ENCODE measurements at regions not wholly inside any gene's neighbourhood (a gene's known extent, or its start where the extent isn't known, plus 50 kb on each side); places are given as distances from the start of the nearest gene placed in this dataset.

DNA sequence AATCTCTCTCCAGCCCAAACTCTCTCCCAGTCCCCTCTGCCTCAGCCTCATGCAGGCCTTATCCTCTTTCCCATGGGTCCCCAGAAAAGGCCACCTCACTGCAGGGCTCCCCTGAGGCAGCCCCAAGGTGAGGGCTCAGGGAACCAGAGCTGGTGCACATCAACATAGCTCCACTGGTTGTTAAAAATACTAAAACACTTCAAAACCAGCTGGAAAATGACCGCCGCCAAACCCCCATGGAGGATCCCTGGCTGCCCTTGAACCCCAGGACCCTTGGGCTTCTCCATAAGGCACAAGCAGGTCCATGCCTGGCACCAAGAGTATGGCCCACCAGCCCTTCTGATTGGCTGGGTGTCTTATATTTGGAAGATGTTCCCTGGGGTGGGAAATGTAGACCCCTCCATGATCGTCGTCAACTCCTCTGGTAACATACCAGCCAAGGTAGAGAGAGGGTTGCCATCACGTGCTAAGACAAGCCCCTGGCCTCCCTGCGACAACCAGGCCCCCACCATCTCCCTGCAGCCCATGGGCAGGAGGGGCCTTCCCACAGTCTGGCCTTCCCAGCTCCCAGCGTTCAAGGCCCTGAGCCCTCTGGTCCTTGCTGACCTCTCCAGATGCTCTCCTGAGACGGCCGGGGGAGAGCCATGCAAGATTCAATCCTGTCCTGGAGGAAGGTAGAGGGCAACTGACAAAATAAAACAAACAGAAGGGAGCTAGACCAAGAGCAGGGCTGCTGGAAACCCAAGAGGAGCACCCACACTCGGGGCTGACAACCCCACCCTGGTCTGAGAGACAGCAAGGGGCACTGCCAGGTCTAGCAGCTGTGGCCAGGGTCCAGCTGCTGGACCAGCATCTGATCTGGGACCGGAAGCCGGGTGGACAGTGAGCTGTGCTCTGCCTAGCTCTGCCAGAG is 132.1 kb upstream of the PRR20G start:
- TF ChIP-seq, protein P1, sequence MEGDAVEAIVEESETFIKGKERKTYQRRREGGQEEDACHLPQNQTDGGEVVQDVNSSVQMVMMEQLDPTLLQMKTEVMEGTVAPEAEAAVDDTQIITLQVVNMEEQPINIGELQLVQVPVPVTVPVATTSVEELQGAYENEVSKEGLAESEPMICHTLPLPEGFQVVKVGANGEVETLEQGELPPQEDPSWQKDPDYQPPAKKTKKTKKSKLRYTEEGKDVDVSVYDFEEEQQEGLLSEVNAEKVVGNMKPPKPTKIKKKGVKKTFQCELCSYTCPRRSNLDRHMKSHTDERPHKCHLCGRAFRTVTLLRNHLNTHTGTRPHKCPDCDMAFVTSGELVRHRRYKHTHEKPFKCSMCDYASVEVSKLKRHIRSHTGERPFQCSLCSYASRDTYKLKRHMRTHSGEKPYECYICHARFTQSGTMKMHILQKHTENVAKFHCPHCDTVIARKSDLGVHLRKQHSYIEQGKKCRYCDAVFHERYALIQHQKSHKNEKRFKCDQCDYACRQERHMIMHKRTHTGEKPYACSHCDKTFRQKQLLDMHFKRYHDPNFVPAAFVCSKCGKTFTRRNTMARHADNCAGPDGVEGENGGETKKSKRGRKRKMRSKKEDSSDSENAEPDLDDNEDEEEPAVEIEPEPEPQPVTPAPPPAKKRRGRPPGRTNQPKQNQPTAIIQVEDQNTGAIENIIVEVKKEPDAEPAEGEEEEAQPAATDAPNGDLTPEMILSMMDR (conservative IDR thresholded peaks at IDR 0.05; ENCODE audit: low read depth, low read length), result no peak

GRCh38 chr3:127419182-127419581 is 131.3 kb upstream of the PRR20G start:
- no peak overlapping the region for H2AFZ ChIP-seq (ENCODE audit: low read depth)
- H3K36me3 ChIP-seq (ENCODE audit: insufficient read depth), result no peaks in the 10 kb centered on the region
- H4K20me1 ChIP-seq (ENCODE audit: insufficient read depth), result no peaks in the 10 kb centered on the region
- H3K27ac ChIP-seq, result no peak overlapping the region
- no peaks in the 10 kb centered on the region for H3K4me1 ChIP-seq (ENCODE audit: low read depth, poor library complexity, severe bottlenecking)
- H3K9ac ChIP-seq, result no peak overlapping the region
- H3K79me2 ChIP-seq (ENCODE audit: insufficient read depth, low read depth), result no peaks in the 10 kb centered on the region
- H3K27me3 ChIP-seq (ENCODE audit: insufficient read depth, low read depth), result no peaks in the 10 kb centered on the region; the same call in 1 of the 2 replicates
- H3K4me3 ChIP-seq (IDR thresholded peaks at IDR 0.05; ENCODE audit: insufficient read depth, low read depth, low read length), result no peak overlapping the region
- TF ChIP-seq, protein P1 (conservative IDR thresholded peaks at IDR 0.05; ENCODE audit: low read depth, low read length), result no peak
- H3K4me2 ChIP-seq, result no peak overlapping the region

More for the DNA sequence above, 132.1 kb upstream of the PRR20G start:
- no peaks in the 10 kb centered on the region for H3K4me1 ChIP-seq (ENCODE audit: low read depth, poor library complexity, severe bottlenecking)
- H3K4me2 ChIP-seq, result no peak overlapping the region
- no peak overlapping the region for H3K4me3 ChIP-seq (IDR thresholded peaks at IDR 0.05; ENCODE audit: insufficient read depth, low read depth, low read length)
- no peaks in the 10 kb centered on the region for H4K20me1 ChIP-seq (ENCODE audit: insufficient read depth)
- no peak overlapping the region for H3K27ac ChIP-seq
- no peaks in the 10 kb centered on the region for H3K79me2 ChIP-seq (ENCODE audit: insufficient read depth, low read depth)
- H3K36me3 ChIP-seq (ENCODE audit: insufficient read depth), result no peaks in the 10 kb centered on the region
- no peak overlapping the region for H2AFZ ChIP-seq (ENCODE audit: low read depth)
- H3K9ac ChIP-seq, result no peak overlapping the region
- H3K27me3 ChIP-seq (ENCODE audit: insufficient read depth, low read depth), result no peaks in the 10 kb centered on the region; the same call in 1 of the 2 replicates

DNA sequence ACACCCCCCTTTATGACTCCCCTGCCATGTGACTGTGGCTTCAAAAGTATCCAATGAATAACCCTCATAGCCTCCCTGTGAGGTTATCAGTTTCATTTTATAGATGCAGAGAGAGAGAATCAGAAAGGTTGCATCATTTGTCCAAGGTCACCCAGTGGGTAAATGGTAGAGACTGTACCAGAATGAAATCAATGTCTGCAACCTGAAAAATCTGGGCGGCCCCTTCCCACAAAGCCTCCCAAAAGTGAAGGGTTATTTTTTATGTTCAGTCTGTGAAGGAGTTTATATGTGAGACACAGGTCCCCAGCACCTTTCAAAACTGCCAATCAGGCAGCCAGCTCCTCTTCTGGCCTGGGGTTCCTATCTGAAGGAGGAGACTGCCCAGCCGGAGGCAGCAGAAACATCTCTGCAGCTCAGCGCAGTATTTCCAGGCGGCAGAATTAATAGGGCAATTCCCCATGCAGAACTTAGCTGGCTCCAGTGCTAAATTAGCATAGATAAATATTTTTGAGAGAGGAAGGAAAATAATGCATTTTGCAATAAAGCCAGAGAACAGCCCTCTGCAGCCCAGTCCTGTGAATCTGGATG is 130.8 kb upstream of the PRR20G start:
- H3K36me3 ChIP-seq (ENCODE audit: insufficient read depth), result no peaks in the 10 kb centered on the region
- H3K4me3 ChIP-seq (IDR thresholded peaks at IDR 0.05; ENCODE audit: insufficient read depth, low read depth, low read length), result no peak overlapping the region
- no peak overlapping the region for H3K27ac ChIP-seq
- no peaks in the 10 kb centered on the region for H3K79me2 ChIP-seq (ENCODE audit: insufficient read depth, low read depth)
- TF ChIP-seq, protein P1 (conservative IDR thresholded peaks at IDR 0.05; ENCODE audit: low read depth, low read length), result no peak
- no peaks in the 10 kb centered on the region; the same call in 1 of the 2 replicates for H3K27me3 ChIP-seq (ENCODE audit: insufficient read depth, low read depth)
- no peak overlapping the region for H3K9ac ChIP-seq
- H3K4me2 ChIP-seq, result no peak overlapping the region
- H2AFZ ChIP-seq (ENCODE audit: low read depth), result no peak overlapping the region
- H3K4me1 ChIP-seq (ENCODE audit: low read depth, poor library complexity, severe bottlenecking), result no peaks in the 10 kb centered on the region
- H4K20me1 ChIP-seq (ENCODE audit: insufficient read depth), result no peaks in the 10 kb centered on the region

DNA sequence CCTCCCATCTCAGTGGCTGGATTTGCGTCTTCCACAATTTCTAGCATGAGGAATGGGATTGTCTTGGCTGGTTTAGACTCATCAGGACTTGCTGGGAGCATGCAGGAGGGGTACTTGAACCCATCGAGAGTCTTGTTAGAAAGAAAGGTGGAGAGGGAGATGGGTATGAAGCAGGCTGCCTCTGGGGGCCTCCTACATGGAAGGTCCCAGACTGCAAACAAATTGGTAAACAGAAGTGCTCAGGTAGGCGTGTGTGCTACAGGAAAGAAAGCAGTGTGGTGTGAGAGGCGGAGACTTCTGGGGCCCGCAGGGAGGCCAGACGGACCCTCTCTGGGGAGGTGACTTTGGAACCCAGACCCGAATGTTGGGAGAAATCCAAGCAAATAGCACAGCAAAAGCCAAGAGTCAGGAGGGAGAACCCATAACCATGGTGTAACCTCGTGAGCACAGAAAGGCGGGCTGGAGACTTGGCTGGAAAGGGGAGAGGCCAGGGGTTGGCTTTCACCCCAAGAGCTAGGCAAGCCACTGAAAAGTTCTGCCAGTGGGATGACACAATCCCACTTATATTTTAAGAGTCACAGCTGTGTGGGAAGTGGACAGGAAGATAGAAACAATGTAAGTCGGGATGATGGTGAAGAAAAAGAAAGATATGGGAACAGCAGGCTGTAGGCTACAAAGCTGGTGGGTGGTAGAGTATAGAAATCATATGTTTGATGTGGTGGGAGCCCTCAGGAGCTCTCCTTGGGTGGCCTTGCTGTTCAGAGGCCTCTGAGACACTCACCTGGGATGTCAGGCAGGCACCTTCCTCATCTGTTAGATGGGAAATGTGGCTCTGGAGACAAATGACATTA is 130.1 kb upstream of the PRR20G start:
- H3K36me3 ChIP-seq (ENCODE audit: insufficient read depth), result no peaks in the 10 kb centered on the region
- no peak overlapping the region for H2AFZ ChIP-seq (ENCODE audit: low read depth)
- TF ChIP-seq, protein P1 (conservative IDR thresholded peaks at IDR 0.05; ENCODE audit: low read depth, low read length), result no peak
- H3K27ac ChIP-seq, result no peak overlapping the region
- H3K4me2 ChIP-seq, result no peak overlapping the region
- H4K20me1 ChIP-seq (ENCODE audit: insufficient read depth), result no peaks in the 10 kb centered on the region
- H3K4me1 ChIP-seq (ENCODE audit: low read depth, poor library complexity, severe bottlenecking), result no peaks in the 10 kb centered on the region
- H3K9ac ChIP-seq, result no peak overlapping the region
- no peaks in the 10 kb centered on the region for H3K79me2 ChIP-seq (ENCODE audit: insufficient read depth, low read depth)
- H3K4me3 ChIP-seq (IDR thresholded peaks at IDR 0.05; ENCODE audit: insufficient read depth, low read depth, low read length), result no peak overlapping the region
- no peaks in the 10 kb centered on the region; the same call in 1 of the 2 replicates for H3K27me3 ChIP-seq (ENCODE audit: insufficient read depth, low read depth)
